H1 (cell line): ENCODE measurements at regions not wholly inside any gene's neighbourhood (a gene's known extent, or its start where the extent isn't known, plus 50 kb on each side); places are given as distances from the start of the nearest gene placed in this dataset.
"Not testable (repeated sequence)": the region's sequence is repeated elsewhere in the genome, so short reads cannot be mapped to it uniquely, and the experiment has no call there.

ENCODE experiments used
- CTCF ChIA-PET: fragments of 300-600 bp; sonication (Branson Sonifier 250); formaldehyde crosslinking; loops from one replicate; lab custom pipeline; 2021; ENCODE audit not compliant: partially characterized antibody; lab: Charles Lee
- POLR2A ChIA-PET: fragments of 300-600 bp; sonication (Branson Sonifier 250); formaldehyde crosslinking; loops from one replicate; lab custom pipeline; 2021; ENCODE audit warnings: inconsistent platforms; ENCODE audit not compliant: partially characterized antibody; lab: Charles Lee
- DNase-seq, 2 experiments: peaks; one replicate each; pipeline versions ENCODE4 v3.0.0 to v3.0.0-alpha.2; 2010 to 2022; ENCODE audit warnings: low spot score in 2 of 2, low read depth in 1 of 2, mixed read lengths in 1 of 2
- FAIRE-seq: peaks from 2 replicates; lab custom pipeline; 2011; peaks lifted over from hg19 to GRCh38; lab: Jason Lieb, UNC
- H2AFZ ChIP-seq: 2 replicates; pipeline ENCODE4 v1.8.1; 2012; ENCODE audit warnings: low read length, inconsistent platforms
- H2AK5ac ChIP-seq: 2 replicates; pipeline ENCODE4 v1.6.1; 2013; ENCODE audit warnings: low read depth, low read length
- H2BK120ac ChIP-seq: replicated peaks from 2 replicates; pipeline ENCODE3; 2013; ENCODE audit warnings: low read depth, low read length, inconsistent platforms
- H2BK12ac ChIP-seq: 2 replicates; pipeline ENCODE4 v1.6.1; 2013; ENCODE audit warnings: low read depth, low read length
- H2BK15ac ChIP-seq: 2 replicates; pipeline ENCODE4 v1.6.1; 2013; ENCODE audit warnings: low read length
- H2BK20ac ChIP-seq: 2 replicates; pipeline ENCODE4 v1.6.1; 2013; ENCODE audit warnings: low read length
- H2BK5ac ChIP-seq: 2 replicates; pipeline ENCODE4 v1.6.1; 2013; ENCODE audit warnings: low read depth, low read length
- H3K14ac ChIP-seq: 2 replicates; pipeline ENCODE4 v1.6.1; 2013; ENCODE audit warnings: inconsistent platforms; ENCODE audit not compliant: insufficient read length
- H3K18ac ChIP-seq: 2 replicates; pipeline ENCODE4 v1.6.1; 2013; ENCODE audit warnings: low read length; ENCODE audit errors: extremely low read depth
- H3K23ac ChIP-seq: 2 replicates; pipeline ENCODE4 v1.6.1; 2013; ENCODE audit warnings: inconsistent platforms; ENCODE audit not compliant: insufficient read length
- H3K23me2 ChIP-seq: 2 replicates; pipeline ENCODE4 v1.6.1; 2013; ENCODE audit warnings: low read depth, low read length
- H3K27ac ChIP-seq: 2 replicates; pipeline ENCODE4 v1.6.1; 2011; ENCODE audit warnings: low read depth, low read length, inconsistent platforms
- H3K27me3 ChIP-seq, 4 experiments: replicated peaks in 1 of 4; 1 replicate in 1 of 4; 2 replicates in 3 of 4; pipeline versions ENCODE4 v1.6.1 to v1.8.1; 2011 to 2013; ENCODE audit warnings: low read length in 3 of 4, mild to moderate bottlenecking in 3 of 4, inconsistent platforms in 2 of 4, mixed read lengths in 2 of 4, moderate library complexity in 1 of 4; ENCODE audit not compliant: control insufficient read depth in 3 of 4, insufficient read depth in 3 of 4; ENCODE audit errors: extremely low read depth in 1 of 4
- H3K36me3 ChIP-seq, 4 experiments: 2 replicates each; pipeline versions ENCODE4 v1.6.1 to v1.8.1; 2011 to 2013; ENCODE audit warnings: mild to moderate bottlenecking in 4 of 4, low read length in 3 of 4, moderate library complexity in 2 of 4, control low read depth in 1 of 4, inconsistent platforms in 1 of 4; ENCODE audit not compliant: insufficient read depth in 4 of 4, control insufficient read depth in 2 of 4
- H3K4ac ChIP-seq: replicated peaks from 2 replicates; pipeline ENCODE3; 2013; ENCODE audit warnings: low read length, low read depth, mixed read lengths, inconsistent platforms; ENCODE audit not compliant: insufficient read length
- H3K4me1 ChIP-seq, 4 experiments: replicated peaks in 1 of 4; 1 replicate in 1 of 4; 2 replicates in 3 of 4; pipeline versions ENCODE4 v1.6.1 to v1.8.1; 2011 to 2013; ENCODE audit warnings: low read length in 3 of 4, inconsistent platforms in 2 of 4, mixed read lengths in 1 of 4; ENCODE audit not compliant: insufficient read depth in 4 of 4, control insufficient read depth in 3 of 4
- H3K4me2 ChIP-seq, 2 experiments: 2 replicates each; pipeline versions ENCODE4 v1.6.1 to v1.8.1; 2011 to 2013; ENCODE audit warnings: low read depth in 2 of 2, low read length in 2 of 2, control low read depth in 1 of 2, inconsistent platforms in 1 of 2, mild to moderate bottlenecking in 1 of 2; ENCODE audit not compliant: insufficient read depth in 1 of 2
- H3K4me3 ChIP-seq, 4 experiments: fragments of 200-600, 300-600 bp in 1 of 4; sonication (generic), shearing (Covaris generic), sonication (Bioruptor Twin) in 1 of 4; 2 replicates each; pipeline versions ENCODE4 v1.5.1 to v1.8.1; 2011 to 2016; ENCODE audit warnings: low read length in 4 of 4, low read depth in 3 of 4, control low read depth in 2 of 4, inconsistent platforms in 2 of 4, mild to moderate bottlenecking in 2 of 4, mixed read lengths in 1 of 4, moderate library complexity in 1 of 4; ENCODE audit not compliant: insufficient read depth in 2 of 4; ENCODE audit errors: extremely low read depth in 1 of 4
- H3K56ac ChIP-seq: replicated peaks from 2 replicates; pipeline ENCODE3; 2013; ENCODE audit warnings: low read depth, mild to moderate bottlenecking, mixed read lengths, low read length, inconsistent platforms; ENCODE audit not compliant: insufficient read length
- H3K79me1 ChIP-seq: 2 replicates; pipeline ENCODE4 v1.6.1; 2013; ENCODE audit warnings: low read depth, low read length, control low read depth
- H3K79me2 ChIP-seq, 2 experiments: 2 replicates each; pipeline versions ENCODE4 v1.6.1 to v1.8.1; 2012 to 2013; ENCODE audit warnings: low read length in 2 of 2, mild to moderate bottlenecking in 2 of 2, inconsistent platforms in 1 of 2; ENCODE audit not compliant: insufficient read depth in 2 of 2, control insufficient read depth in 1 of 2
- H3K9ac ChIP-seq, 4 experiments: replicated peaks in 1 of 4; 1 replicate in 1 of 4; 2 replicates in 3 of 4; pipeline versions ENCODE4 v1.6.1 to v1.8.1; 2011 to 2013; ENCODE audit warnings: low read depth in 3 of 4, low read length in 3 of 4, control low read depth in 2 of 4, mild to moderate bottlenecking in 2 of 4, moderate library complexity in 2 of 4, inconsistent platforms in 1 of 4; ENCODE audit errors: extremely low read depth in 1 of 4
- H3K9me3 ChIP-seq, 2 experiments: 2 replicates each; pipeline versions ENCODE4 v1.6.1 to v1.8.1; 2012 to 2013; ENCODE audit warnings: mild to moderate bottlenecking in 2 of 2, moderate library complexity in 2 of 2, control low read depth in 1 of 2, inconsistent platforms in 1 of 2, low read depth in 1 of 2, low read length in 1 of 2, mixed read lengths in 1 of 2; ENCODE audit not compliant: insufficient read depth in 2 of 2
- H4K20me1 ChIP-seq, 2 experiments: replicated peaks in 1 of 2; 2 replicates each; pipeline versions ENCODE3 to v1.8.1; 2011 to 2013; ENCODE audit warnings: inconsistent platforms in 2 of 2, low read length in 2 of 2, mild to moderate bottlenecking in 1 of 2; ENCODE audit not compliant: insufficient read depth in 2 of 2, control insufficient read depth in 1 of 2
- H4K5ac ChIP-seq: 2 replicates; pipeline ENCODE4 v1.6.1; 2013; ENCODE audit warnings: low read length, low read depth, mixed read lengths, inconsistent platforms; ENCODE audit not compliant: insufficient read length
- H4K8ac ChIP-seq: 2 replicates; pipeline ENCODE4 v1.8.0; 2013; ENCODE audit warnings: mild to moderate bottlenecking, moderate library complexity, low read length, inconsistent platforms; ENCODE audit not compliant: insufficient read depth; ENCODE audit errors: extremely low read depth
- H4K91ac ChIP-seq: replicated peaks from 2 replicates; pipeline ENCODE3; 2013; ENCODE audit warnings: low read length, mixed read lengths, inconsistent platforms; ENCODE audit not compliant: insufficient read length
- RAD21 ChIP-seq, 2 experiments: IDR thresholded peaks in 1 of 2; conservative IDR thresholded peaks in 1 of 2; 2 replicates each; pipeline ENCODE4 v1.6.1; 2011; ENCODE audit warnings: low read depth in 2 of 2, low read length in 2 of 2, improper control_type of control experiment in 1 of 2, inconsistent platforms in 1 of 2, mild to moderate bottlenecking in 1 of 2, moderate library complexity in 1 of 2
- WGBS, 2 experiments: shearing (Covaris generic) in 1 of 2; methylation state at CpG; one replicate each; pipeline versions ENCODE4 v1.1.6 to v1.1.7; 2013 to 2015; ENCODE audit warnings: low lambda C conversion rate in 2 of 2, mixed read lengths in 2 of 2, inconsistent platforms in 1 of 2, low coverage in 1 of 2, missing lambda C conversion rate in 1 of 2; ENCODE audit not compliant: insufficient replicate concordance in 2 of 2, insufficient coverage in 1 of 2, insufficient read length in 1 of 2; ENCODE audit errors: extremely low coverage in 1 of 2, missing lambda C conversion rate in 1 of 2; 5-methylcytosine and 5-hydroxymethylcytosine counted together
- TF ChIP-seq, protein P1 (sequence below), 3 experiments: IDR thresholded peaks; 1 replicate in 2 of 3; 2 replicates in 1 of 3; pipeline versions ENCODE4 v1.5.1 to v1.6.1; 2011; ENCODE audit warnings: low read length in 3 of 3, mild to moderate bottlenecking in 3 of 3, inconsistent platforms in 2 of 3, low read depth in 1 of 3, moderate library complexity in 1 of 3; ENCODE audit not compliant: insufficient read depth in 1 of 3; ENCODE audit errors: control extremely low read depth in 1 of 3

DNA sequence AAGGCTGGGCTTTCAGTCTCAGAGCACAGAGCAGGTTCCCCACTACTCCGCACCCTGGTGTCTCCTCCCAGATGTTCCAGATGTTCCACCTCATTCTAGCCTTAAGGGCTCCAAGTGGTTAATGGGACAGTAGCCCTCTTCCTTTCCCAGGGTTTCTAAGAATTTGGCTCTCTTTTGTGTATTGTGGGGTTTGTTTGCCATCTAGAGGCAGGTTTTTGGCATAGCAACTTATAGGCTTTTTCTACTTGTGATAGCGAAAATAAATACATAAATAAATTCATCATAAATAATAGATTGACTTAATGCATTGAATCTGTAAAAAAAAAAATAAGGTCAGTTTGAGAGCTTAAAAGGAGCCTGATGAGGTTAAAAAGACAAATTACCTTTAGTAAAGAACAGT, 86.1 kb upstream of the XKR3 start:
- H3K18ac ChIP-seq, H3K23me2 ChIP-seq, H3K14ac ChIP-seq, H3K79me2 ChIP-seq, H4K5ac ChIP-seq, H3K9me3 ChIP-seq, H4K8ac ChIP-seq, H3K4me1 ChIP-seq, H2AK5ac ChIP-seq, DNase-seq, H2BK12ac ChIP-seq, H2BK20ac ChIP-seq, H2BK15ac ChIP-seq, CTCF ChIA-PET, H3K23ac ChIP-seq, H3K4ac ChIP-seq, H3K27me3 ChIP-seq, H2BK5ac ChIP-seq, H3K56ac ChIP-seq, H3K9ac ChIP-seq, H3K79me1 ChIP-seq, H3K36me3 ChIP-seq, H3K27ac ChIP-seq, POLR2A ChIA-PET, H4K20me1 ChIP-seq, H3K4me3 ChIP-seq, H3K4me2 ChIP-seq, FAIRE-seq, H2AFZ ChIP-seq, H2BK120ac ChIP-seq, H4K91ac ChIP-seq: not testable (repeated sequence)
- peak; percentile 35 for TF ChIP-seq RAD21 (IDR thresholded peaks at IDR 0.05 in 1 of 2, conservative IDR thresholded peaks at IDR 0.05 in 1 of 2; ENCODE audit: low read depth in 2 of 2, low read length in 2 of 2)
- TF ChIP-seq, protein P1, sequence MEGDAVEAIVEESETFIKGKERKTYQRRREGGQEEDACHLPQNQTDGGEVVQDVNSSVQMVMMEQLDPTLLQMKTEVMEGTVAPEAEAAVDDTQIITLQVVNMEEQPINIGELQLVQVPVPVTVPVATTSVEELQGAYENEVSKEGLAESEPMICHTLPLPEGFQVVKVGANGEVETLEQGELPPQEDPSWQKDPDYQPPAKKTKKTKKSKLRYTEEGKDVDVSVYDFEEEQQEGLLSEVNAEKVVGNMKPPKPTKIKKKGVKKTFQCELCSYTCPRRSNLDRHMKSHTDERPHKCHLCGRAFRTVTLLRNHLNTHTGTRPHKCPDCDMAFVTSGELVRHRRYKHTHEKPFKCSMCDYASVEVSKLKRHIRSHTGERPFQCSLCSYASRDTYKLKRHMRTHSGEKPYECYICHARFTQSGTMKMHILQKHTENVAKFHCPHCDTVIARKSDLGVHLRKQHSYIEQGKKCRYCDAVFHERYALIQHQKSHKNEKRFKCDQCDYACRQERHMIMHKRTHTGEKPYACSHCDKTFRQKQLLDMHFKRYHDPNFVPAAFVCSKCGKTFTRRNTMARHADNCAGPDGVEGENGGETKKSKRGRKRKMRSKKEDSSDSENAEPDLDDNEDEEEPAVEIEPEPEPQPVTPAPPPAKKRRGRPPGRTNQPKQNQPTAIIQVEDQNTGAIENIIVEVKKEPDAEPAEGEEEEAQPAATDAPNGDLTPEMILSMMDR (IDR thresholded peaks at IDR 0.05; ENCODE audit: control extremely low read depth in 1 of 3, insufficient read depth in 1 of 3, low read depth in 1 of 3, low read length in 3 of 3), result peak in 2 of 3 experiments; percentile 3 to 7; a peak in 2 of 4 replicates
- WGBS, 2 experiments, result 85% methylated on average over 1 of the region's 2 CpGs; no CpG with 5 or more reads in 1 of the 2 experiments
